HUES64 (cell line): ENCODE measurements at regions not wholly inside any gene's neighbourhood (a gene's known extent, or its start where the extent isn't known, plus 50 kb on each side); places are given as distances from the start of the nearest gene placed in this dataset.

ENCODE experiments used
- H3K27ac ChIP-seq: 2 replicates; pipeline ENCODE4 v1.7.0; 2013; ENCODE audit warnings: low read depth, low read length, inconsistent platforms
- H3K27me3 ChIP-seq: 2 replicates; pipeline ENCODE4 v1.6.1; 2013; ENCODE audit warnings: mild to moderate bottlenecking, low read length; ENCODE audit not compliant: insufficient read depth
- H3K36me3 ChIP-seq: 2 replicates; pipeline ENCODE4 v1.6.1; 2013; ENCODE audit warnings: mild to moderate bottlenecking, low read length; ENCODE audit not compliant: insufficient read depth
- H3K4me1 ChIP-seq: 2 replicates; pipeline ENCODE4 v1.6.1; 2013; ENCODE audit warnings: mild to moderate bottlenecking, low read length, moderate library complexity; ENCODE audit not compliant: insufficient read depth
- H3K4me3 ChIP-seq: 2 replicates; pipeline ENCODE4 v1.5.1; 2013; ENCODE audit warnings: mild to moderate bottlenecking, low read length, moderate library complexity
- H3K9ac ChIP-seq: 2 replicates; pipeline ENCODE4 v1.6.1; 2013; ENCODE audit warnings: mild to moderate bottlenecking, low read depth, low read length
- H3K9me3 ChIP-seq: 2 replicates; pipeline ENCODE4 v1.6.1; 2013; ENCODE audit warnings: low read depth, low read length; ENCODE audit not compliant: insufficient read depth
- WGBS: fragments of 150-250, 120-280 bp; methylation state at CpG from one replicate; pipeline ENCODE4 v1.1.7; 2013; ENCODE audit warnings: missing lambda C conversion rate; 5-methylcytosine and 5-hydroxymethylcytosine counted together

DNA sequence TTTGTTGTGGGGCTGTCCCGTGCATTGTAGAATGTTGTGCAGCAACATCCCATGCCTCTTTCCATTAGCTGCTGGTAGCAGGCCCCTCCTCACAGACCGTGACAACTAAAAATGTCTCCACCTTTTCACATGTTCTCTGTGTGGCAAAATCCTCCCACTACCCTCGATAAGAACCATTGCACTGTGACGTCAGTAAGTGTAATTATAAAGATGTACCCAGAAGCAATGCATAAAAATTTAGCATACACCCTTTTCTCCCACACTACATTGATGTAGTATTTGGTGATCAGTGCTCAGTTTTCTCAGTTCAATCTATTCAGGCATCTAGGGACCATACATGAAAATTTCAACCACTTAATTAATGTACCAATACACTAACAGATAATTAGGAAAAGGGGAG lies 389.9 kb downstream of the DOK5 start:
- Histone ChIP-seq H3K36me3 (no peaks in the 10 kb centered on the region), H3K27ac (no peak overlapping the region), H3K9ac (no peak overlapping the region), H3K27me3 (no peaks in the 10 kb centered on the region), H3K4me1 (0 out of 2 replicates have a peak, but pooled peaks cover 4% of the 10 kb centered on the region), H3K4me3 (no peak overlapping the region), H3K9me3 (0 out of 2 replicates have a peak, but pooled peaks cover 8% of the 10 kb centered on the region)
- WGBS, result 87% methylated on average over 4 of the region's 4 CpGs

- Histone ChIP-seq H3K27ac (no peak overlapping the region), H3K27me3 (no peaks in the 10 kb centered on the region), H3K9me3 (0 out of 2 replicates have a peak, but pooled peaks cover 7% of the 10 kb centered on the region), H3K4me3 (no peak overlapping the region), H3K36me3 (no peaks in the 10 kb centered on the region), H3K9ac (no peak overlapping the region), H3K4me1 (0 out of 2 replicates have a peak, but pooled peaks cover 4% of the 10 kb centered on the region)
- WGBS, result 81% methylated on average over 3 of the region's 4 CpGs
Measured at GRCh38 chr20:54860716-54861115, 385.3 kb downstream of the DOK5 start.

DNA sequence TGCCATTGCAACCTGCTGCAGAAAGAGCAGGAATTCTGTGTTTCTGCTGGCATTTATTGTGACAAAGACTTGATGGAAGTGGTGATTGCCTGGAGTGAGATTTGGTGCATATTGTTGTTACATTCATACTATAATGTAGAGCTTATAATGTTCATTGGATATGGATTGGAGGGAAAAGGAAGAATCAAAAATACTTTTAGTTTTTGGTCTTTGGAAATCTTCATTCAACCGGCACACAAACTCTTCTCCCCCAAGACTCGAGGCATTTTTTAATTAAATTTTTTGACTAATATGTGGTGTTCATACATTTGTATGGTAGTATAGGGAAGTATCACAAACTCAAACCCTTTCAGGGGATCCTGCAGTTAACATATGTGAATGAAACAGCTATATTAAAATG lies 380.8 kb downstream of the DOK5 start:
- no peaks in the 10 kb centered on the region for H3K36me3 ChIP-seq
- no CpG with 5 or more reads among the region's 2 CpGs for WGBS
- 0 out of 2 replicates have a peak, but pooled peaks cover 3% of the 10 kb centered on the region for H3K4me1 ChIP-seq
- no peak overlapping the region for H3K9ac ChIP-seq
- H3K9me3 ChIP-seq, result peaks cover 11% of the 10 kb centered on the region; the same call in 1 of the 2 replicates
- no peak overlapping the region for H3K4me3 ChIP-seq
- no peak overlapping the region for H3K27ac ChIP-seq
- no peaks in the 10 kb centered on the region for H3K27me3 ChIP-seq

DNA sequence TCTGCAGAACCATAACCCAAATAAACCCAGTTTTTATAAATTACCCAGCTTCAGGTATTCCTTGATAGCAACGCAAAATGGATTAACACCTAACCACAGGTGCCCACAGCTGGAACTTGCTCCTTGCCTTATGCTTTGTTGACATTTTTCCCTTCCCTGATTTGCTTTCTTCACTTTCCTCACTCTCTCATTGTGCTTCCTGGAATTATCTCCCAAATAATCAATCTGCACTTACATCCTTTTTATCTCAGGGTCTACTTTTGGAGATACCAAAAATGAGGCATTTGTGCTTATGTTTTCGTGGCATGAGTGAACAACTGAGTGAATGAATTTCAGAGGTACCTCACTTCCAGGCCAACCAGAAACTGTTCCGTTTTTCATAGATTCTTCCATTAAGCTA lies 374.3 kb downstream of the DOK5 start:
- no peaks in the 10 kb centered on the region for H3K27me3 ChIP-seq
- H3K4me1 ChIP-seq, result no peaks in the 10 kb centered on the region
- no peak overlapping the region for H3K4me3 ChIP-seq
- H3K36me3 ChIP-seq, result no peaks in the 10 kb centered on the region
- peaks cover 10% of the 10 kb centered on the region for H3K9me3 ChIP-seq
- 67% methylated on average over 3 of the region's 3 CpGs for WGBS
- H3K27ac ChIP-seq, result no peak overlapping the region
- H3K9ac ChIP-seq, result no peak overlapping the region

DNA sequence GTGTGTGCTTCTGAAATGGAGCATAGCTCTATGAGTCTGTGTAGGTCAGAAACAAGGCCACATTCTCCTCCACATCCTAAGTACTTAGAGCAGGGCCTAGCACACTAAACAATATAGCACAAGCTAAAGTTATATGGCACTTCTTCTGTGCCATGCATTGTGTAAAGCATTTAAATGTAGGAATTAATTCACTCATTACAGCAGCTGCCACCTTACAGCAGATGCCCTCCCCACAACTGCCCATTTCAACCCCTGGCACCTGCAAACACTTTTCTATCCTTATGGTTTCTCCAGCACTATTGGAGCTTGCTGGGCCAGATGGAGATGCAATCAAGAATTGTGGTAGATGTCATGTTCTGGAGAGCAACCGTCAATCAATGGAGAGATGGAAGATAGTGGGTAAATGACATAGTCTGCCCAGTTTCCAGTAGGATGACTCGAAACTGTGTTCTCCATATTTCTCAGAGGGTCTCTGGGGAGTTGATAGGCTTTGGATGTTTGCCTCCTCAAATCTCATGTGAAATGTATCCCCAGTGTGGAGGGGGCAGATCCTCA lies 373.7 kb downstream of the DOK5 start:
- Histone ChIP-seq H3K9me3 (peaks cover 8% of the 10 kb centered on the region), H3K4me3 (no peak overlapping the region), H3K36me3 (no peaks in the 10 kb centered on the region), H3K27ac (no peak overlapping the region), H3K4me1 (no peaks in the 10 kb centered on the region), H3K9ac (no peak overlapping the region), H3K27me3 (no peaks in the 10 kb centered on the region)
- 74% methylated on average over 2 of the region's 2 CpGs for WGBS

- Histone ChIP-seq H3K36me3 (no peaks in the 10 kb centered on the region), H3K4me1 (no peaks in the 10 kb centered on the region), H3K27me3 (no peaks in the 10 kb centered on the region), H3K9me3 (peaks cover 7% of the 10 kb centered on the region; the same call in 1 of the 2 replicates), H3K9ac (no peak overlapping the region), H3K4me3 (no peak overlapping the region), H3K27ac (no peak overlapping the region)
- 83% methylated on average over 5 of the region's 5 CpGs for WGBS
Measured at GRCh38 chr20:54848262-54848661, 372.9 kb downstream of the DOK5 start.

GRCh38 chr20:54846948-54847347 lies 371.6 kb downstream of the DOK5 start:
- H3K9me3 ChIP-seq, result peaks cover 7% of the 10 kb centered on the region; the same call in 1 of the 2 replicates
- no peak overlapping the region for H3K4me3 ChIP-seq
- no peaks in the 10 kb centered on the region for H3K36me3 ChIP-seq
- H3K27ac ChIP-seq, result no peak overlapping the region
- 91% methylated on average over 4 of the region's 4 CpGs for WGBS
- no peaks in the 10 kb centered on the region for H3K27me3 ChIP-seq
- H3K4me1 ChIP-seq, result no peaks in the 10 kb centered on the region
- H3K9ac ChIP-seq, result no peak overlapping the region

DNA sequence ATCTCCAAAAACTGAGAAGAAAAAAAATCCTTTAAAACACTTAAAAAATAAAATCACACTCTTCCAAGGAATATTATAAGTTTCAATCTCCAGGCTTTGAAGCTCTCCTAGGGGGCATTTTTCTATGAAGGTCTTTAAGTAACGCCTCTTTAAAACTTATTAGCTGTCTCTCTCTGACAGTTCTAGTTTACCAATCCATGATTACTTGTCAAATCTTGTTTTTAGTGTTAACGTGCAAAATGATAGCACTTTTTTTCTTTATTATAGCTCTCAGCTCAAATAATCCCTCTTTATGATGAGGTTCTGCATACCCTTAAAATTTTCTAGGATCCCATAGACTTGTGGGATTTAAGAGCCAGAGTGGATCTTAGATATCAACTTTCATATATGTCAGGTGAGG lies 369.0 kb downstream of the DOK5 start:
- Histone ChIP-seq H3K36me3 (no peaks in the 10 kb centered on the region), H3K4me3 (no peak overlapping the region), H3K4me1 (no peaks in the 10 kb centered on the region), H3K27ac (no peak overlapping the region), H3K9me3 (peaks cover 2% of the 10 kb centered on the region; the same call in 1 of the 2 replicates), H3K27me3 (no peaks in the 10 kb centered on the region), H3K9ac (no peak overlapping the region)
- WGBS, result 76% methylated on average over 2 of the region's 2 CpGs

DNA sequence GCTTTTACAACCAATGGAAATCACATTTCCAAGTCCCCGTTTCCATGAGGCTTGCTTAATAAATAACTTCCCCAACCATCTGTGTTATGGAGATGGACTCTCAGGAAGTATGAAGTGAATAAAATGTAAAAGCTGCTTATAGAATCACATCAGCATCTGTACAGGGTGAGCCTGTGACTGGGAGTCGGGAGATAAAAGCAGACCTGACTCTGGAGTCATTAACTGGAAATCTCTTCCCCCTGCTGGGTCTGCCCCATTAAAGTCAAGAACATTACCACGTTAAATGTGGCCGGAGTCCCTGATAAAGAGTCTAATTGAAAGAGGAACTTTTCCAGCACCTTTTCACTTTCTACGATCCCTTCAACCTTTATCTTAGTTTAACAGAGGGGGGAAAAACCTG lies 368.5 kb downstream of the DOK5 start:
- no peaks in the 10 kb centered on the region for H3K27me3 ChIP-seq
- no peak overlapping the region for H3K27ac ChIP-seq
- 69% methylated on average over 4 of the region's 5 CpGs for WGBS

DNA sequence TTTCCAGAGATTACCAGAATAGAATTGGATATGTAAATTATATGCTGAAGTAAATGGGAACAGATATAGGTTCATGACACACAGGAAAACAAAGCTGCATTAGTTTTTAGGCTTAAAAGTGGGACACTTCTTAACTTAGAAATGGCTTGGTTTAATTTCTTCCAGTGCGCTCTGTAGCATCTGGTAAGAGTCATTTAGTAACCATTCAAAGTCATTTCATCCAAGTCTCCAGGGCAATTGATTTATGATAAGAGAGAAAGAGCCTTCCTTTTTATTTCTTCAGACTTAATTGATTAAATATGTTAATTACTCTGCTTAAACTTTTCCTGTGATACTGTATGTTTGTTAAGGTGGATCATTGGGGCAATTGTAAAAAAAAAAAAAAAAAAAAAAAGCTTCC lies 368.0 kb downstream of the DOK5 start:
- no peaks in the 10 kb centered on the region for H3K27me3 ChIP-seq
- no peak overlapping the region for H3K27ac ChIP-seq
- peaks cover 2% of the 10 kb centered on the region; the same call in 1 of the 2 replicates for H3K9me3 ChIP-seq
- no peaks in the 10 kb centered on the region for H3K36me3 ChIP-seq
- H3K4me3 ChIP-seq, result no peak overlapping the region
- no peak overlapping the region for H3K9ac ChIP-seq
- WGBS, result no CpG with 5 or more reads among the region's 1 CpG
- H3K4me1 ChIP-seq, result no peaks in the 10 kb centered on the region

More for the DNA sequence above, 368.5 kb downstream of the DOK5 start:
- Histone ChIP-seq H3K36me3 (no peaks in the 10 kb centered on the region), H3K4me3 (no peak overlapping the region), H3K9ac (no peak overlapping the region), H3K4me1 (no peaks in the 10 kb centered on the region), H3K9me3 (peaks cover 2% of the 10 kb centered on the region; the same call in 1 of the 2 replicates)

- no peak overlapping the region for H3K9ac ChIP-seq
- H3K27ac ChIP-seq, result no peak overlapping the region
- no peaks in the 10 kb centered on the region for H3K36me3 ChIP-seq
- no peaks in the 10 kb centered on the region for H3K27me3 ChIP-seq
- no peak overlapping the region for H3K4me3 ChIP-seq
- WGBS, result 76% methylated on average over 6 of the region's 6 CpGs
- H3K4me1 ChIP-seq, result no peaks in the 10 kb centered on the region
- H3K9me3 ChIP-seq, result no peaks in the 10 kb centered on the region
Measured at GRCh38 chr20:54839224-54839623, 363.8 kb downstream of the DOK5 start.

GRCh38 chr20:54837226-54837625 lies 361.8 kb downstream of the DOK5 start:
- Histone ChIP-seq H3K36me3 (no peaks in the 10 kb centered on the region), H3K27ac (no peak overlapping the region)
- 67% methylated on average over 4 of the region's 4 CpGs for WGBS

More at GRCh38 chr20:54837226-54837625, 361.8 kb downstream of the DOK5 start:
- no peak overlapping the region for H3K4me3 ChIP-seq
- H3K9ac ChIP-seq, result no peak overlapping the region
- no peaks in the 10 kb centered on the region for H3K4me1 ChIP-seq
- H3K9me3 ChIP-seq, result 0 out of 2 replicates have a peak, but pooled peaks cover under 1% of the 10 kb centered on the region
- no peaks in the 10 kb centered on the region for H3K27me3 ChIP-seq
